Sciatic nerve (tissue), 2 donors: ENCODE measurements at regions not wholly inside any gene's neighbourhood (a gene's known extent, or its start where the extent isn't known, plus 50 kb on each side); places are given as distances from the start of the nearest gene placed in this dataset.

Source experiments
- ATAC-seq: fragments of 200-7000 bp; cut with Tn5 transposase; one replicate; pipeline ENCODE4 v1.9.1; 2020; ENCODE audit warnings: mild to moderate bottlenecking, moderate library complexity
- DNase-seq: peaks from one replicate; pipeline ENCODE4 v3.0.0-alpha.2; 2020; ENCODE audit warnings: low spot score
- intact Hi-C: fragments of 100-400 bp; cut with DNase I; formaldehyde crosslinking; loops from one replicate; pipeline ENCODE4 v1.14.2; 2022
- donor health status: DM: no; HTN: no; CAD: no.
- donor health status: DM: no; HTN: no; CAD: no.

DNA sequence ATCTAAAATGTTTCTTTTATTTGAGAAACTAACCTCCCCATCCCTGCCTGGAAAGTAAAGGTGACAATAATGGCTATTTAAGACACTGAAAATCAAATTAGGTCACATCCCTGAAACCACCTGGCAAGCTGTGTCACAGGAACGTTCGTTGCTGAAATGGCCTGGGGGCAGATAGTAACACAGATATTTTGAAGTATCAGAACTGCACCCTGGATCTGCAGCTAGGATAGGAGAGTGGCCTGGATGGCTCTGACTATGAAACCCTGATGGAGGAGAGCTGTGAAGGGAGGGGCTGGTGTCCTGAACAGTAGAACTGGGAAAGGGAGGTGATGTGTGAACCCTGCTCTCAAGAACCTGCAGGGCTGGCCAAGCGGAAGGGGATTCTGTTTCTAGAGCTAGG is 648.3 kb upstream of the CFAP20DC start:
- intact Hi-C loops = no loop called here
- DNase-seq (no peak), ATAC-seq (no peak)

DNA sequence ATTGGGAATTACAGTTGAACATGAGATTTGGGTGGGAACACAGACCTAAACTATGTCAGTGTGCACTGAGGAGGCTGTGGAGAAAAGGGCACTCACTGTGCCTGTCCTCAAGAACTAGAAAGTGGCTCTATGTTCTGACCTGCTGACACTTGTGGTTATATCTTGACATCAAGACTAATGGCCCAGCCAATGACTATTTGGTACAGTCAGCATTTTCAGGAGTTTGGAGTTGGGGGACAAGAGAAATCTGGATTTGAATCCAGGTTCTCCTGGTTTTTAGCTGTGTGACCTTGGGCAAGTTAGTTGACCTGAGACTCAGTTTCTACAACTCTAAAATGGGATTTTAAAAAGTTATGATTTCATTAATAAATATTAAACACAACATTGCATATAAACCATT is 647.0 kb upstream of the CFAP20DC start:
- ATAC-seq (no peak), DNase-seq (no peak)
- intact Hi-C loops = no loop called here

DNA sequence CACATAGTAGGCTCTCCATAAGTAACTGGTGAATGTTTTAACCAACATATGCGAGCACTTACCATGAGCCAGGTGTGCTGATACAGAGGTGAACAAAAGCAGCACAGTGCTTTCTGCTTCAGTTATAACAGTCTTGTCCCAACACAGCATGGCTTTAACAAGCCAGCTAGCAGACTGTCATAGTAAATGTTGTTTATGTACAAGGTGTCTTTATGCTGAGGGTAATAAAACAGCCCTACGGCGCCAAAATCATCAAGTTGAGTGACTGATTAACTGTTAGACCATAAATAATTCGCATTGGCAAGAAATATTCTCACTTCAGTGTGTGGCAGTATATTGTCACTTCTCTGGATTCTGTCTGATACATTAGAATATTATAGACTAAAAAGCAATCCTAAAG is 646.0 kb upstream of the CFAP20DC start:
- ATAC-seq (no peak), DNase-seq (no peak)
- intact Hi-C loops = no loop called here

DNA sequence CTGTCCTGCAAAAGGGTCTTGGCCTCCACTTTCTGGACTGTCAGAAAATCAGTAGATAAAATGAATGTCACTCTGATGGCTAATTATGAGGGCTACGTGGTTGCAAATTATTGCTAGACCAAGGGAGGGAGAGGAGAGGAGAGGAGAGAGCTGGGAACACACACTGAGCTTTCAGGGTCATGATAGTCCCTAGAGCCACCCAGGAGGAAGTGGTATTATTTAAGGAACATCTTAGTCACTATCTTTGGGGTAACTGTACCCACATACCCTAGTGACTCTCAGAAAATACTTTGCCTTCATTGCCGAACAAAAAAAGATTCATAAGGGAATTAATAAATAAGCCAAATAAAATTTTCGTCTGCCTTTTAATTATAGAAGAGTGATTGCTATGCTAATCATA is 642.3 kb upstream of the CFAP20DC start:
- DNase-seq (no peak), ATAC-seq (no peak)
- intact Hi-C loops = no loop called here

DNA sequence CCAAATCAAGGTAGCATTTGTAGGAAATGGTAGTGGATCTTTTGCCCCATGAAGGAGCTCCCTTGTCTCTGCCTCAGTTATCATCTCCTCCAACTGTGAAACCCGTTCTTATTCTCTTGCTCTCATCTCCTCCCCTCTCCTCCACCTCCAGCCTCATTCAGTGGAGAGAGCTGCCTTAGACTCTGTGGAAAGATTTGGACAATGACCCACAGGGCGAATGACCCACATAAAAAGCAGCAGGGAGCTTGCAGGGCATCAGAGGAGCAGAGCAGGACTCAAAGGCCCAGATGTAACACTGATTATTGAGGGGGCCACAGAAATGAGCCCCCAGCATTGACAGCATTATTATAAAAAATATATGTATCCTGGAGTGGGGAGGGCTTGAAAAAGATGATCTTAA is 641.1 kb upstream of the CFAP20DC start:
- no peak for ATAC-seq
- no peak for DNase-seq
- intact Hi-C loops = no loop called here

DNA sequence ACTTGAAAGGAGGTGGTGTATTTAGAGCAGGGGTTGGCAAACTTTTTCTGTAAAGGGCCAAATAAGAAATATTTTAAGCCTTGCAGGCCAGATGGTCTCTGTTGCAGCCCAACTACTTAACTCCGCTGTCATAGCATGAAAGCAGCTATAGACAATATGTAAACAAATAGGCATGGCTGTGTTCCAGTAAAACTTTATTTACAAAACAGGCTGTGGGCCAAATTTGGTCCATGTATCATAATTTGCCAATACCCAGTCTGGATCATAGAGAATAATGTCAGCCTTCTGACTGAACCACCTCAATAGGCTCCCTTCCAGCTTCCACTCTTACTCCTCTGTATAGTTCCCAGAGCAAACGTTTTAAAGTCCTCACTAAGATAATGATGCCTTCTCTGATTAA is 638.8 kb upstream of the CFAP20DC start:
- no peak for ATAC-seq

DNA sequence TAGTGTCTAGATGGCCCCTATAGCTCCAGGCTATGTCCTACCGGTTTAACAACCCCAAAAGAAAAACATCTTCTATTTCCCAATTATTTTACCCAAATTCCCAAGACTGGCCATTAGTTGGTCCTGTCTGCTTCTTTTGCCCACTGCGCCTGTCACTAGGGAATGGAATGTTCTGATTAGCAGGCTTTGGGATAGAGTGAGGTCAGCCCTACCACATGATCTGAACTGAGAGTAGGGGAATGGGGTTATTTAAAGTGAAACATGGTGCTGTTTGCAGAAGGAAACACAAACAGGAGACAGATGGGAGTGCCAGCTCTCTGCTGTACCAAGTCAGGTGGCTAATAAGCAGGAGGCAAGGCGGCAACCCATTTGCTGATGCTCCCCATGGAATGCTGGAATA is 635.6 kb upstream of the CFAP20DC start:
- ATAC-seq = no peak
- DNase-seq = no peak
- intact Hi-C loops = no loop called here

More for the DNA sequence above, 638.8 kb upstream of the CFAP20DC start:
- intact Hi-C loops = no loop called here
- DNase-seq = no peak

DNA sequence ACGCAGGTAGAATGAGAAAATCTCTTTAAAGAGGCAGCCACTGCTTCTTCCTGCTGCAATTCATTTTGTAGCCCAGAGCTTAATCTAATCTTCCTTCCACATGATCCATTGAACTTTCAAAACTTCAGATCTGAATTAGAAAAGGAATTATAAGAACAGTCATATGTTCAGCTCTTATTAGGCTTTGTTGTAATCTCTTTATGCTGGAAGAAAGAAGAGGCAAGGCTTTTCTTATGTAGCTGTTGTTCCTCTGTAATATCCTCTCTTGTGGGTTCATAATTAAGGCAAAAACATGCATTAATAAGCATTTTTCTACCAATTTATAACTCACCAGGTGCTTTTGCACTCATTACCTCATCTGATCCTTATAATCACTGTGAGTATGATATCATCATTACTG is 634.9 kb upstream of the CFAP20DC start:
- intact Hi-C loops = no loop called here
- ATAC-seq (no peak), DNase-seq (no peak)

DNA sequence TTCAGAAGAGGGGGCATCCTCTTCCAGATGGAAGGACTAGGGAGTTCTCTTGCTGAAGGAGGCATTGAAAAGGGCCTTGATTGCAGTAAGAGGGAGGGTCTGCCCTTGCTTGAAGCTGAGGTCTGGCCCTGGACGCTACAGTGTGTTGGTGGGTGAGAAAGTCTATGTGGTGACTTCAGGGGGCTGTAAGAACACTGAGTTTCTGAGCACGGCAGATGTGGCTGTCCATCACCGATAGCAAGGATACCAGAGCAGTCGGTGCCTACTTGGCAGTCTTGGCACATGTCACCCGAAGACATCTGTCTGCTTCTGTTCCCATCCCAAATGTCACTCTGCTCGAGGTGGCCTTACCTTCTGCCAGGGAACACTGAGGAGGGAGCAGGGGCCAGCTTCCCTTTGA is 631.1 kb upstream of the CFAP20DC start:
- DNase-seq (no peak), ATAC-seq (no peak)
- intact Hi-C loops = no loop called here

DNA sequence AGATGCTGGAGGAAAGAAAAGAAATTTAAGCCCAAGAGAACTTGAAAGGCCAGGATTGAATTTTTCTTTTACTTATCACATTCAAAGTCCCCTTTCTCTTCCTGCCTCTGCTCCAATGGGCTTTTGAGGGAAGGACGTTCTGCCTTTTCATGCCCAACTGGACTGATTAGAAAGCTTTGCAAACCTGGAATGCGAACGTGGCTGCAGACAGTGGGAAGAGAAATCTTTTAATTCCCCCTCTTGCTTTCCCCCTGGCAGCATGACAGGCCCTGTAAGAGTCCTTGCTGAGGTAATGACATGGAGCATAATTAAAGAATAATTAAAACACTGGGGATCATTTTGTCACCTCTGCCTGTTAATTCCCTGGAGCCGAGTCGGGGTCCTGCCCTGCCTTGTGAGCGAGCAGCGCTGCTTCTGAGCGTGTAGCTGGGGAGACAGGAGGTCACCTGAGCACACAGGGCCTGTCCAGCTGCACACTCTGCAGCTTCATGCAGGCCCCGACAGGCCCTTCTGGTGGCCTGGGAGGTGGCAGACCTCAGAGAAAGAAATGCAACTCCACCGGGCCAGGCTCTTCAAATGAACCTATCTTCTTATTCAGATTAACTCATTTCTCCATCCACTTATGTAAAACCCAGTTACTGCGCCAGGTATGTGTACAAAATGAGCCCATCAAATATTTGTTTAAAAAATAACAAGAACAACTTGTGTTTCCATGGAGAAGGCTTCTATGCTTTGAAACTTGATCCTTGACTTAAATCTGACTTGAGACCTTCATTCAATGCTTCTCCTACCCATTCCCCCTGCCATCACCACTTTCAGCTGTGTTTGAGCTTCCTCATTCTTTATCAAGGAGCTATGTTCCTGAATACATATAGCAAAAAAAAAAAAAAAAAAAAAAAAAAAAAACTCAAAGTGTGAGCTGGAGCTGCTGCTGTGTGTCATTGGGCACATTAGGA is 628.2 kb upstream of the CFAP20DC start:
- DNase-seq (no peak), ATAC-seq (no peak)
- intact Hi-C loops = no loop called here

DNA sequence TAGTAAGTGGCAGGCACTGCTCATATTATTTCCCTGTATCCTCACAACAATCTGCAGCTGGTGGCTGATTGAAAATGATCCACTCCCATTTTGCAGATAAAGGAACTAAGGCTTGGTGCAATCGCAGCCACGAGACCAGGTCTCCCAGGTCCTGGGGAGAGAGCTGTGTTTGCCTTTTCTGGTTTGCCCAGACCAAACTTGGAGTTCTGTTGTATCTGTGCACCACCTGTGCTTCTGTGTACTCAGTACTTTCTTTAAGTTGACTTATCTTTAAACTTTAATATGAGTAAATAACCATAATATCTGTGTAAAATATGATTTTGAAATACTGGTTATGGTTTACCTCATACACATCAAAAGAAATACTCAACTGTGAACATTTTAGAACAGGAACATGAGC is 625.7 kb upstream of the CFAP20DC start:
- ATAC-seq = no peak
- DNase-seq = no peak
- intact Hi-C loops = no loop called here

DNA sequence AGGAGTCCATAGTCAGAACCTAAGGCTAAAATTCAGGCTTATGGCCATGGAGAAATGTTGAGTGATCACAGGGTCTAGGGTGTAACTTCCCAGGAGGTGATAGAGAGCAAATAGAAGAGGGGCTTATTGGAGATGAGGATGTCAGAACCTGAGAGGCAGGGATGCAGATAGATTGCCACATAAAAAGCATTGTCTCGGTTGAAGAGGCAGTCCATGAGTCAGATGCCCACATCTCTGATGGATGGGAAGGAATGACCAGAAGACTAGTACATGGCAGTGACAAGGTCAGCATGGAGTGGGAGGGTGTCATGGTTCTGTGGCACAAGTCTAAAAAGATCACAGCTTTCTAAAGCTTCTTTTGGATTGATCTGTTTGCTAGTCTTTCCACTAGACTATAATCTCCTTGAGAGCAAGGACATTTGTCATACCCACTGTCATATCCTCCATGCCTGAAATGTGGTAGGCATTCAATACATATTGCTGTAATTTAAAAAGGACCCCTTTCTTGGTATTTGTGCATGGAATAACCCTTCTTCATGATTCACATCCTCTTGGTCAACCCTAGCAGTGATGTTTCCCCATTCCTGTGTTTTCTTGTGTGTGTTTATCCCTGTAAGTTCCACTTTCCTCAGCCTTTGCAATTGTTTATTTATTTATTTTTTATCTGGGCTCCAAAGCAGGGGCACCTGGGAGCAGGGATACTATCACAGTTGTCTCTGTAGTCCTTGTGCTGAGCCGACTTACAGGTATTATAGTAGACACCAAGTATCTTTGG is 613.4 kb upstream of the CFAP20DC start:
- intact Hi-C loops = no loop called here
- ATAC-seq (no peak), DNase-seq (no peak)

DNA sequence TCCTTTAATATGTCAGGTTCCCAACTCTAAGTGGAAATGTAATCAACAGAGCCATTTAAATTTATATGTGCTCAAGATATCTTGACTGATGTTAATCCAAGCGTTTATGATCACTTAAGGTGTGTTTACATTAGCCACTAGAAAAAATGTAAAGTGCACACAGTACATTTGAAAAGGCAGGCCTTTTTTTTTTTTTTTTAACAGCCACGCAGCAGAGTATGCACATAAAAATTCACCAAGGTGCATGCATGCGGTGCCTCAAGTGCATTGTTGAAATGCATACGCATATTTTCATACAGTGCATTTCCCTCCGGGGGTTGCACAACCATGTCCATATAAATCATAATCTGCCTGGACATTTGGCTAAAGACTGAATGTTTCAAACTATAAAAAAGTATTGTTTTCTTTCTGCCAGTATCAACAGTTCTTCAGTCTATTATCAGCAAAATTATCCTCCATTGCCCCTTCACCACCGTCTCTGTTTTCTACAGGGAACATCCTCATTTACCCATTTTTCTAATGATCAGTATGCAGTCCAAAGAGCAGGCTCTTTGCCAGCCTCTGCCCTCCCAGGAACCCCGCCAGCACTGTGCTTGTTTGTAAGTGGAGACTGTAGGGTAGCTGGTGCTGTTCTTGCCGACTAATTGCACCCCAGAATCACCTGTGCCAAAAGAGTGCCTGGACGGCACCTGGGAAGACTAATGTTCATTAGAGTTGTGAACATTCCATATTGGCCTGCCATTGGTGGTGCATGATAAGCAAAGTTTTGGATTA is 611.2 kb upstream of the CFAP20DC start:
- no peak for ATAC-seq
- intact Hi-C loops = no loop called here
- no peak for DNase-seq

DNA sequence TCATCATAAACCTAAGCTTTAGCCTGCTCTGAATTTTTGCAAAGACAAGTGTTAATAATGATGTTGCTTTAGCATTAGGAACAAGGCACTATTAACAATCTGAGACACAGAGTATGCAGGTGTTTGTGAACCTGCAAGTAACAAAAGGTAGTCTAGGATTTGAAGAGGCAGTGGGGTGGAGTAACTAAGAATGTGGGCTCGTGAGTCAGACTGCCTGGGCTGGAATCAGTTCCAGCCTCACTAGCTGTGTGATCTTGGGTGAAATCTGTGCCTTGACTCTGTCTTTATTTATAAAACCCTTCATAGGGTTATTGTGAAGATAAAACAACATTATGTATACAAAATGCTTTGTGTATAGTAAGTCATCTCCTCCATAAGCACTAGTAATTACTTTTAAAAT is 610.6 kb upstream of the CFAP20DC start:
- ATAC-seq = no peak
- no peak for DNase-seq
- intact Hi-C loops = no loop called here

DNA sequence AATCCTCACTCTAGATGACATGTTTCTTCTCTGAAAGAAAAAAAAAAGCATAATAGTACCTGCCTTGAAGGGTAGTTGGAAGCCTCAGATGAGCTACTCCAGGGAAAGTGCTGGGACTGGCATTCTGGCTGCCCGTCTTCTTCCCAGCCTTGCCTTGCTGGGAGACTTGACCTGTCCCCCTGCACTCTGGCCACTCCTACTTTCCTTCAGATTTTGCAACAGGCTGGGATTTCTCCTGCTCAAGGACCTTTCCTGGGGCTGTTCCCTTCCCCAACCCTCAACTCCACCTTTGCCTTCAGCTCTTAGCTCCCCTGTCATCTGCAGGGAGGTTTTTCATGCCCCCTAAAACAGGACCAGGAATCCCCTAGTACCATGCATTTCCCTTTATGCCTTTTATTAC is 609.9 kb upstream of the CFAP20DC start:
- DNase-seq (no peak), ATAC-seq (no peak)
- intact Hi-C loops = no loop called here

DNA sequence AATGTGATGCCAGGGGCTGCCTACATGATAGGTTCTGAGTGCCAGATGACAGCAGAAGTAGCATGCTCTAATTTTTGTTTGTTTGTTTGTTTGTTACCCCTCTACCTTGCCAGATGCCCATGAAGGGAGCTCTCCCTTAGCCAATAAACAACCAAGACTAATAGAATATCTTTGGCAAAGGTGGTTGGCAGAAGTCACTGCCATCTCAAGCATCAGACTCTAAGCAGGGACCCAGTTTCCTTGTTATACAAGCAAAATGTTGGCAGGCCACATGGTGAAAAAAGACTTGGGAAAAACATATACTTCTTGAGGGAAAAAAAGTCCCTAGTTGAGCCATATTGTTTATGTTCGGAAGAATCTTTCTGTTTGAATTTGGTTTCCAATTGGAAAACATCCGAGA is 609.0 kb upstream of the CFAP20DC start:
- intact Hi-C loops = no loop called here
- ATAC-seq = no peak

DNA sequence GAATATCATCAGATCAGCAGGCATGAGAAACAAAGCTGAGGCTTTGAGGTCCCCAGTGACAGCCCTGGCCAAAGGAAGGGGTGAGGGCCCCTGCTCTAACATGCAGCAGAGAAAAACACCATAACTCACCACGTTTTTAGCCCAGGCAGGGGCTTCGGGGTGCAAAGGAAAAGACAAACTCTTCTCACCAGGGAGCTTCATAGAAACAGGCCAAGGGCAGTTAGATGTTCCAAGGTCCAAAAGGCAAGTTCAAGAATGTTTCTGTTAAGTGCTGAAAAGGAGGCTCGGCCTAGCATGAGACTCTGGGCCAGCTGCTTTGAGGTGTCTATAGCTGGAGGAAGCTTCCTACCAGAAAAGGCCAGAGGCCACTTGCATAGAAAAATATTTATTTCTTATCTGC is 608.4 kb upstream of the CFAP20DC start:
- DNase-seq (no peak), ATAC-seq (no peak)
- intact Hi-C loops = no loop called here

More for the DNA sequence above, 609.0 kb upstream of the CFAP20DC start:
- no peak for DNase-seq

DNA sequence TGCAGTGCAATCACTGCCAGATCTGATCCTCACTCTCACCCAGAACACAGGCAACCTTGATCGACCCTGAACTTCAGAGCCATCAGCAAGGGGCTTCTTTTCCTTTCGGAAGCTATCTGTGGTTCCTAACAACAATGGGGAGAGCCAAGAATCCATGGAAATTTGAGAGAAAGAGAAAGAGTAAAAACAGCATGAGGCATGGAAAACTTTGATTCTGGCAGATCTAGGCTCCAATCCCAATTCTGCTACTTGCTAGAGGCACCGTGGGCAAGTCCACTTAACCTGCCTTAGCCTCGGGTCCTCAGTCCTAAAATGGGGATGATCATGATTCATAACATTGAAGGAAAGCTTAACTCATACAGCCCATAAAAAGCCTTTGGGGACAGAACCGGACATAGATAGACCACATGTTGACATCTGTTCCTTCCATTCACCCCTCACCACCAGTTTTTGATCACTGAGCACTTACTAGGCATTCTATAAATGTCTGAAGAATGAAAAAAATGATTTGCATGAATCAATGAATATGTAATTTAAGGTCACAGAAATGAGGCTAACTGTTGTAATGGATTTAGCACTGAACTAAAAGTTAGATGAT is 605.7 kb upstream of the CFAP20DC start:
- intact Hi-C loops = no loop called here
- no peak for ATAC-seq

More for the DNA sequence above, 605.7 kb upstream of the CFAP20DC start:
- DNase-seq = no peak
